GM18861 (cell line): ENCODE measurements at regions not wholly inside any gene's neighbourhood (a gene's known extent, or its start where the extent isn't known, plus 50 kb on each side); places are given as distances from the start of the nearest gene placed in this dataset.
"Not testable (repeated sequence)": the region's sequence is repeated elsewhere in the genome, so short reads cannot be mapped to it uniquely, and the experiment has no call there.

Source experiments
- ATAC-seq: cut with Tn5 transposase; IDR thresholded peaks from one replicate; pipeline ENCODE4 v1.9.1; 2021; ENCODE audit not compliant: unreplicated experiment

DNA sequence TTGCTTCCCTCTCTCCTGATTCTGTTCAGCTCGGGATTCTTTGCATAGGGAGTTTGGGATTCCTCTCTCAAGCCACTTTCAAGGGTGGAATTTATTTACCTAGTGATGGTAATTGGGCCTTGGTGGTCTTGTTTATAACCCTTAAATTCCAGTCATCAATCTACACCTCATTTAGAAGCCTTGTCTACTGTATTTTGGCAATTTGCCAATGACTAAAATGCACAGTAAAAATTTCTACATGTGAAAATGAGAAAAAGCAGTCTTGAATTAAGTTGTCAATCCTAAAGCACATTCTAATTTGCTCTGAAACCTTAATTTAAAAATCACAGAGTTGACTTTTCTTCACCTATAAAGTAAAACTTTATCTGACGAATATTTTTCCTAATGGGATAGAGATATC, 749.2 kb upstream of the CRIM1 start:
- no peak for ATAC-seq

DNA sequence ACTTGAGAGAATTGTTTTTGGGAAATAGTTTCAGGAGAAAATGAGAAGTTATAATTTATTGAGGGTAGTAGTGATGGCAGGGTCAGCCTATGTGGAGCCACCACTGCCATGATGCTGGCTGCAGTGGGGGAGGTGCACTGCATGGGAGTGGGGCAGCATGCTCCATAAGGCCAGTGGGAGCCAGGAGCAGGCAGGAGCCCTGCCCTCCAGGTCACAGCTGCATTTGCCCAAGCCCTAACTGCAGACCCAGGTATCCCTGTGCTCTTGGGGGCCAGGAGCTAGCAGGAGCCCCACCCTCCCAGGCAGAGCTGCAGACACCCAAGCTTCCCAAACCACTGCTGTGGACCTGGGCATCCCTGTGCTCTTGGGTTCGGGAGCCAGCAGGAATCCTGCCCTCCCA, 757.3 kb upstream of the CRIM1 start:
- no peak for ATAC-seq

GRCh38 chr2:35591886-35592285, 763.7 kb upstream of the CRIM1 start:
- no peak for ATAC-seq

DNA sequence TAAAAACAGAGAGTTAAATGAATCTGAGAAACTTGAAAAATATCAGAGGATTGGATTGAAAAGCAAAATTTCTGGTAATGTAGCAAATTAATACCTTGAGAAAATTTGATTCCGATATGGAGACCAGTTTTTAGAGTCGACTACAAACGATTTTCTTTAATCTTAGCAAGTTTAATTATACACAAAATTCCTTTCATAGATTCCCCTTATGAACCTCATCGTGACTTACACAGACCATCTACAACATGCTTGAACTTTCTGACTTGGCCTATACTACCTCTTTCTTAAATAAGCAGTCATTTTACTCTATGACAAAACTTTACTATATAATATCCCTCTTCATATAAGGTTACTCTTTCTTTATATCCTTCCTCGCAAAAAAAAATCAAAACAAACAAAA, 769.6 kb upstream of the CRIM1 start:
- ATAC-seq = no peak

- no peak for ATAC-seq
Measured at GRCh38 chr2:35582637-35583036, 772.9 kb upstream of the CRIM1 start.

DNA sequence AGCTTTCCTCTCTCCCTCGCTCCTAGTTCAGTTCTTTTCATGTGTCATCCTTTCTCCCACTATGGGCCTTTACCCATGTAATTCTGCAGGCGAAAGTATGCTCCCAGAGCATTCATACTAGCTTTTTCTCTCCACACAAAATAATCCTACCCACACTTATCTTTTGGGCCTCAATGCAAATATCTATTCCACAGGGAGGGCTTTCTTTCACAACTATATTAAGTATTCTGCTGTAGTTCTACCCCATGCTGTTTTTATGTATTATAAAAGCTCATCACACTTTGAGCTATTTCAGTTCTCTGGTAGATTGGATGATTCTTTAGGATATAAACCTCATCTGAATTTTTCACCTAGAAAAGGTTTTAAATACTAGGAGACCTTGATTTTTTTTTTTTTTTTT, 774.6 kb upstream of the CRIM1 start:
- no peak for ATAC-seq

DNA sequence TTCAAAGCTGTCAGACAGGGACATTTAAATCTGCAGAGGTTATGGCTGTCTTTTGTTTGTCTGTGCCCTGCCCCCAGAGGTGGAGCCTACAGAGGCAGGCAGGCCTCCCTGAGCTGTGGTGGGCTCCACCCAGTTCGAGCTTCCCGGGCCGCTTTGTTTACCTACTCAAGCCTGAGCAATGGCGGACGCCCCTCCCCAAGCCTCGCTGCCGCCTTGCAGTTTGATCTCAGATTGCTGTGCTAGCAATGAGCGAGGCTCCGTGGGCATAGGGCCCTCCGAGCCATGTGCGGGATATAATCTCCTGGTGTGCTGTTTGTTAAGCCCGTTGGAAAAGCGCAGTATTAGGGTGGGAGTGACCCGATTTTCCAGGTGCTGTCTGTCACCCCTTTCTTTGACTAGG, 787.0 kb upstream of the CRIM1 start:
- not testable (repeated sequence) for ATAC-seq

DNA sequence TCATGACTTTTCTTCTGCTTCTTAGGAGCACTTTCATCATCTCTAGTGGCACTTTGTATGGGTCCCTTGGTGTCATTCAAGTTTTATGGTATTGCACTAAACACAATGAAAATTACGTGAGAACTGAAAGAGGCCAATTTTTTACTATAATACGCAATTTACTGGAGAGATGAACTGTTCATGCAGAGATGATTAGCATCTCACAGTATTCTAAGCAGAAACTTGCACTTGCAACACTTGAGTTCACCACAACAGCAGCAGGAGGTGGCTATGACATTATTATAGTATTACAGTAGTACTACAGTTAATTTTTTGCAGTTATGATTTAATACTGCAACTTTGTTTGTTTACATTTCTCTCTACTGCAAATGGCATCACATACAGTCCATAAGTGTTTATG, 793.1 kb upstream of the CRIM1 start:
- no peak for ATAC-seq

GRCh38 chr2:35548171-35548570, 807.4 kb upstream of the CRIM1 start:
- no peak for ATAC-seq

- no peak for ATAC-seq
Measured at GRCh38 chr2:35545301-35545700, 810.3 kb upstream of the CRIM1 start.

DNA sequence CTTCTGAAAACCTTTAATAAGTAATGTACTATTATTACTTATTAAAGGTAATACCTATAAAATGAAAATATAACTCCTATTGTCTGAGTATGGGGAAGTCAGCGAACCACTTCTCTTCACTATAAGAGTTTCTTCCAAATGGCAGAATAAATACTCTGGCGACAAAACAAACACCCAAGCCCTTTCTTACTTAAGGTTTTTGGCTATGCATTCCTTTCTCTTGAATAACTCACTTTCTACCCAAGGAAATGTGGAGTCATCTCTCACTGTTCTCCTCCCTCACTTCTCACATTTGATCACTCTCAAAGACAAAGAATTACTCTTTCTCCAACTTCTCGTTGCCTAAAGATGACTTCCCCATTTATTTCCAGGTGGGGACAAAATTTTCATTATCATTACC, 816.8 kb upstream of the CRIM1 start:
- no peak for ATAC-seq

GRCh38 chr2:35530615-35531135, 824.9 kb upstream of the CRIM1 start:
- no peak for ATAC-seq

- no peak for ATAC-seq
Measured at GRCh38 chr2:35526741-35527140, 828.8 kb upstream of the CRIM1 start.

DNA sequence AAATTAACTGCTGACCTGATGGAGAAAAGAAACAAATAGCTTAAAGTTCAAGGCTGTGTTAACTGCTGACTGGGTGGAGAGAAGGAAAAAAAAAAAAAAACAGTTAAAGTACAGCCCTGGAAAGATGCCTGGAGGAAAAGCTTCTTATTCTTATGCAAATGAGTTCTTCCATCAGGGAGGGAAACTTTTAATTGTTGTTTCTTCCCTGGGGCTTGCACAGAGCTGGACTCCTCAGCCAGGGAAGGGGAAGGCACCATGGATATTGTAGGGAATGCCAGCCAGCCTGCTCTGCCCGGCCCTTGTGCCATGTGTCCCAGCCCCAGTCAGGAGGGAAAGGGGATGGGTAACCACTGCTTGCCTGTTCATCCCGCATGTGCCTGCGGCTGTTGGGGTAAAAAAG, 833.1 kb upstream of the CRIM1 start:
- ATAC-seq = no peak

GRCh38 chr2:35510636-35511035, 844.9 kb upstream of the CRIM1 start:
- no peak for ATAC-seq

GRCh38 chr2:35508601-35509000, 847.0 kb upstream of the CRIM1 start:
- ATAC-seq = no peak

- no peak for ATAC-seq
Measured at GRCh38 chr2:35504419-35504818, 851.2 kb upstream of the CRIM1 start.

DNA sequence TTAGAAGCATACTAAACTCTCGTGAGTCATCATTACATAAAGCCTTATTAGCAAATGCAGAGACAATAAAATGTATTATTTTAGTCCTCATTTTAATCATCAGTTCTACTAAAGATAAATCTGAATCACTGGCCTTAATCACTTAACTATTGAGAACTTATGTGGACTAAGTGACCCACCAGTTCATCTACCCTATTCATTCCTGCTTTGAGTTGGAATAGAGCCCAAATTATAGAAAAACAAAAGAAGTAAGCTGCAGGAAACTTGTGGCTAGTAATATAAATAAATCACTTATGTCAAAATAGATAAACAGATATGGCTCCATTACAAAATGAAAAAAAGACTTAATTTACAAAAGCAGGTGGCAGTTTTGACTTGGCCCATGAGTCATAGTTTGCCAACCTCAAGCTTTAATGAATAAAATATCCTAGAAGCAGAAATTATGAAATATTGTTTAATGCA, 851.8 kb upstream of the CRIM1 start:
- no peak for ATAC-seq

- ATAC-seq = no peak
Measured at GRCh38 chr2:35503311-35503710, 852.3 kb upstream of the CRIM1 start.

DNA sequence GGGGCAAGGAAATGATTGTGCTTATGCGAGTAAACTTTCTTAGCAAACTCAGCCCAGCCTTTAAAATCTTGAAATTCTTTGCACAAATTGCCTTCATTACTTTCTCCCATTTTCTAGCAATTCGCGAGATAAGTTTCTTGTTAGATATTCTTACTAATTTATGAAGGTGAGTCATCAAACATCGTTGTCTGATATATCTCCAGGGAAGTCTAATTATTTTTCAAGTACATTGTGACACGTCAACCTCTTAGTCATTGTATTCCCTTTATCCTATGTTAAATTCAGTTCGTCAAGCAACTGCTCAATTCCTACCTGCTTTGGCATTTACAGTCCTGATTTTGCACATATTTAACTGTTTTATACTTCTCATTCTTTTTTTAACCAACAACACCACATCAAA, 854.5 kb upstream of the CRIM1 start:
- ATAC-seq = no peak

DNA sequence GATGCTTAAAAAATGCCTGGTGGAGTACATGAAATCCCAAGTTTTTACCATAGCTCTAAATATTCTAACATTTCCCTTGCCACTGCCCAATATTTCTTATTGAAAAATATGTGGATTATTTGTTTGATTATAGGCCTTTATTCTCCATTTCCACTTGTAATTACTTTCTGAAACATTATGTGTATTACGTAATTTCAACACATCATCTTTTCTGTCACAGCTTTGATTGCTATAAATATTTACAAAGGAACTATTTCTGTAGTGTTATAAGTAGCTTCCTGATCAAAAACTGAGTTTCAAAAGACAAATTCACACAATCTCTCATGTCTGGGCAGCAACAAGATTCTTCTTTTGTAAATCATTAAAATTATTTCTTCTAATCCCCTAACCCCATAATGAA, 859.6 kb upstream of the CRIM1 start:
- ATAC-seq = no peak

DNA sequence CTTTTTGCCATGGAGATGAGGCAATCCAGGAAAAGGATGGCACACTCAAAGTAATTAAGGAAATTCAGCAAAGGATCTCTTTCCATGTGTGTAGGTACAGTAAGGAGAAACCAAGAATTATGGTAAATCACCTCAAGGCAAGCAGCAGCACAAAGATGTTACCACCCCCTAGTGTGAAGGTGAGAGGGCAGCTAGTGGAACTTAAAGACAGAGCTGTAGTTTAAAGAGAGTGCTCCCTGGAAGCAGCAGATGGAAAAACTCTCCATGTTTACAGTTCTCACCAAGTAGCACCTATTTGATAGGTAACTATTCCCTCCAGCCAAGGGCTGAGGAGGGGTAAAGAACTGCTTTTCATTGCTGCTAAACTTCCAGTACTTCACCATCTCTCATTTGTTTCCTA, 860.4 kb upstream of the CRIM1 start:
- ATAC-seq = no peak

GRCh38 chr2:35478121-35478520, 877.5 kb upstream of the CRIM1 start:
- not testable (repeated sequence) for ATAC-seq

GRCh38 chr2:35468245-35468644, 887.3 kb upstream of the CRIM1 start:
- ATAC-seq = no peak
